Esophagus squamous epithelium (tissue), 4 donors: ENCODE measurements at regions not wholly inside any gene's neighbourhood (a gene's known extent, or its start where the extent isn't known, plus 50 kb on each side); places are given as distances from the start of the nearest gene placed in this dataset.
"Not testable (repeated sequence)": the region's sequence is repeated elsewhere in the genome, so short reads cannot be mapped to it uniquely, and the experiment has no call there.

Experiments
- CTCF ChIP-seq, 6 experiments: fragments of 450-650 bp in 4 of 6; fragments of 200-600 bp in 2 of 6; sonication (generic) in 2 of 6; IDR thresholded peaks; one replicate each; pipeline ENCODE4 v1.5.1; 2016 to 2019; ENCODE audit warnings: antibody characterized with exemption in 6 of 6, mild to moderate bottlenecking in 4 of 6, moderate library complexity in 4 of 6
- POLR2A ChIP-seq, 4 donors: fragments of 450-650 bp; IDR thresholded peaks; one replicate each; pipeline ENCODE4 v1.6.1; 2017; ENCODE audit warnings: antibody characterized with exemption in 4 of 4, mild to moderate bottlenecking in 4 of 4, moderate library complexity in 3 of 4

GRCh38 chr5:44756097-44756496 is 52.6 kb upstream of the MRPS30 start:
- not testable (repeated sequence) for TF ChIP-seq CTCF, POLR2A (IDR thresholded peaks at IDR 0.05)
